ENCODE measurements at regions not wholly inside any gene's neighbourhood (a gene's known extent, or its start where the extent isn't known, plus 50 kb on each side); places are given as distances from the start of the nearest gene placed in this dataset.

GRCh38 chr1:219317762-219318353 lies 144.2 kb downstream of the LYPLAL1 start:
- no peak overlapping the region for H3K4me3 ChIP-seq (ENCODE audit: low read length)
- DNase-seq (ENCODE audit: low read depth) = no peak
- TF ChIP-seq, protein P1, sequence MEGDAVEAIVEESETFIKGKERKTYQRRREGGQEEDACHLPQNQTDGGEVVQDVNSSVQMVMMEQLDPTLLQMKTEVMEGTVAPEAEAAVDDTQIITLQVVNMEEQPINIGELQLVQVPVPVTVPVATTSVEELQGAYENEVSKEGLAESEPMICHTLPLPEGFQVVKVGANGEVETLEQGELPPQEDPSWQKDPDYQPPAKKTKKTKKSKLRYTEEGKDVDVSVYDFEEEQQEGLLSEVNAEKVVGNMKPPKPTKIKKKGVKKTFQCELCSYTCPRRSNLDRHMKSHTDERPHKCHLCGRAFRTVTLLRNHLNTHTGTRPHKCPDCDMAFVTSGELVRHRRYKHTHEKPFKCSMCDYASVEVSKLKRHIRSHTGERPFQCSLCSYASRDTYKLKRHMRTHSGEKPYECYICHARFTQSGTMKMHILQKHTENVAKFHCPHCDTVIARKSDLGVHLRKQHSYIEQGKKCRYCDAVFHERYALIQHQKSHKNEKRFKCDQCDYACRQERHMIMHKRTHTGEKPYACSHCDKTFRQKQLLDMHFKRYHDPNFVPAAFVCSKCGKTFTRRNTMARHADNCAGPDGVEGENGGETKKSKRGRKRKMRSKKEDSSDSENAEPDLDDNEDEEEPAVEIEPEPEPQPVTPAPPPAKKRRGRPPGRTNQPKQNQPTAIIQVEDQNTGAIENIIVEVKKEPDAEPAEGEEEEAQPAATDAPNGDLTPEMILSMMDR (IDR thresholded peaks at IDR 0.05; ENCODE audit: insufficient read depth, low read depth, low read length, missing control alignments) = no peak

GRCh38 chr1:219316066-219316465 lies 142.4 kb downstream of the LYPLAL1 start:
- no peak for DNase-seq (ENCODE audit: low read depth)
- H3K4me3 ChIP-seq (ENCODE audit: low read length) = no peak overlapping the region
- TF ChIP-seq, protein P1 (IDR thresholded peaks at IDR 0.05; ENCODE audit: insufficient read depth, low read depth, low read length, missing control alignments) = no peak

GRCh38 chr1:219313961-219314360 lies 140.3 kb downstream of the LYPLAL1 start:
- DNase-seq (ENCODE audit: low read depth) = no peak
- no peak overlapping the region for H3K4me3 ChIP-seq (ENCODE audit: low read length)
- TF ChIP-seq, protein P1 (IDR thresholded peaks at IDR 0.05; ENCODE audit: insufficient read depth, low read depth, low read length, missing control alignments) = no peak

GRCh38 chr1:219312967-219313366 lies 139.3 kb downstream of the LYPLAL1 start:
- no peak overlapping the region for H3K4me3 ChIP-seq (ENCODE audit: low read length)
- DNase-seq (ENCODE audit: low read depth) = no peak
- TF ChIP-seq, protein P1 (IDR thresholded peaks at IDR 0.05; ENCODE audit: insufficient read depth, low read depth, low read length, missing control alignments) = no peak

DNA sequence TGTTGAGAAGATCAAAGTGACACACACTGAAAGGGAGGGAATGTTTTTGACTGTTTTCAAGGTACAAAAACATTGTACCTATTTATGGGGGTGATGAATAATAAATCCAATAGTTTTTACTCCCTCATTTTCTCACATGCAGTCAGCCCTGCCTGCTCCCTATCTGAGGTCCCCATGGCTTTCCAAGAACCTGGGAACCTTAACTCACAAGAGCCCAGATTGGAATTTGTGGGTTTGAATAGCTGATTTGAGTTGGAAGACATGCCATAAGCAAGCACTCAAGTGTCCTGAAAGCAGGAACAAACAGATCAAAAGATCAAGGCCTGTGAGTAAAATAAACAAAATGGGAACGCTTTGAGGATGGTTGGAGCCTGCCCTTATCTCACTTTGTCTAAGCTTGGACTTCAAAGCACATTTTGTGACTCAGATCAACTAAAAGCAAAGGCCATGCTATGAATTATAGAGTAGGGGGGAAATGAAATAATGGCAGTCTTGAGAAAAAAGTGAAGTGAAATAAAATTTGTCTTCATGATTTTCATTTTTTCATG lies 136.6 kb downstream of the LYPLAL1 start:
- H3K4me3 ChIP-seq (ENCODE audit: low read length) = no peak overlapping the region
- TF ChIP-seq, protein P1 (IDR thresholded peaks at IDR 0.05; ENCODE audit: insufficient read depth, low read depth, low read length, missing control alignments) = no peak
- no peak for DNase-seq (ENCODE audit: low read depth)

- TF ChIP-seq, protein P1 (IDR thresholded peaks at IDR 0.05; ENCODE audit: insufficient read depth, low read depth, low read length, missing control alignments) = no peak
- H3K4me3 ChIP-seq (ENCODE audit: low read length) = no peak overlapping the region
- DNase-seq (ENCODE audit: low read depth) = no peak
Measured at GRCh38 chr1:219308367-219308766, 134.7 kb downstream of the LYPLAL1 start.

Data from epithelial cell of esophagus (primary cell).